ENCODE measurements at regions not wholly inside any gene's neighbourhood (a gene's known extent, or its start where the extent isn't known, plus 50 kb on each side); places are given as distances from the start of the nearest gene placed in this dataset.

DNA sequence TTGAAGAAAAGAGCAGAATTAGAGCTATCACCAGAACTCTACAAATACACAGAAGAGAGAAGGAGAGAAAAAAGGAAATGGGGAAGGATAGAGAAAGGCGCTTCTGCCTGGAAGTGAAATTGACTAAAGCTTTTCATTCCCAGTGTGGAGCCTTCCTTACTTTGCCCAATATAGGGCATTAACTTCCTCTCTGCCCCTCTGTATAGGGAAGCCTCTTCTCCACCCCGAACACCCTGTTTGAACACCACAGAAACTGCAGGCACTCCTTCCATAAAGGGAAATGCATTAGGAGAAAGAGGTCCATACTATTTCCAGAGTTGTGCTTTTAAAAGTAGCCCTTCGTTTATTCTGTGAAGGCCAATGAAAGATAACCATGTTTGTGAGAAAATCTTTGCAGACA lies 248.5 kb downstream of the RAP2B start:
- no peak for TF ChIP-seq POLR2A (IDR thresholded peaks at IDR 0.05; ENCODE audit: low read length)
- TF ChIP-seq GATA1 (IDR thresholded peaks at IDR 0.05; ENCODE audit: low read depth, low read length), result no peak
